H9 (cell line): ENCODE measurements at regions not wholly inside any gene's neighbourhood (a gene's known extent, or its start where the extent isn't known, plus 50 kb on each side); places are given as distances from the start of the nearest gene placed in this dataset.

Experiments
- DNase-seq: peaks from one replicate; pipeline ENCODE4 v3.0.0-alpha.2; 2017
- H2AFZ ChIP-seq: one replicate; pipeline ENCODE4 v1.6.1; 2013; ENCODE audit warnings: mild to moderate bottlenecking, low read length, control low read depth, moderate library complexity
- H2AK5ac ChIP-seq: 2 replicates; pipeline ENCODE4 v1.6.1; 2013; ENCODE audit warnings: low read length, control low read depth, mixed read lengths; ENCODE audit not compliant: insufficient read length
- H2BK120ac ChIP-seq: one replicate; pipeline ENCODE4 v1.6.1; 2013; ENCODE audit warnings: low read depth, mild to moderate bottlenecking, low read length, control low read depth, inconsistent platforms; ENCODE audit not compliant: poor library complexity, severe bottlenecking
- H2BK12ac ChIP-seq: 2 replicates; pipeline ENCODE4 v1.6.1; 2013; ENCODE audit warnings: low read length, control low read depth, mixed read lengths, low read depth; ENCODE audit not compliant: insufficient read length
- H2BK15ac ChIP-seq: 2 replicates; pipeline ENCODE4 v1.6.1; 2013; ENCODE audit warnings: low read depth, low read length, control low read depth
- H2BK20ac ChIP-seq: one replicate; pipeline ENCODE4 v1.6.1; 2013; ENCODE audit warnings: low read depth, mild to moderate bottlenecking, low read length, control low read depth, inconsistent platforms; ENCODE audit not compliant: poor library complexity, severe bottlenecking
- H2BK5ac ChIP-seq: 2 replicates; pipeline ENCODE4 v1.6.1; 2013; ENCODE audit warnings: low read length, control low read depth, mixed read lengths; ENCODE audit not compliant: insufficient read length
- H3K14ac ChIP-seq: 2 replicates; pipeline ENCODE4 v1.6.1; 2013; ENCODE audit warnings: low read length, control low read depth; ENCODE audit not compliant: insufficient read depth
- H3K18ac ChIP-seq: 2 replicates; pipeline ENCODE4 v1.6.1; 2013; ENCODE audit warnings: low read depth, mild to moderate bottlenecking, mixed read lengths, low read length, control low read depth; ENCODE audit not compliant: insufficient read length
- H3K23ac ChIP-seq: 2 replicates; pipeline ENCODE4 v1.6.1; 2013; ENCODE audit warnings: low read length, control low read depth, mixed read lengths, low read depth; ENCODE audit not compliant: insufficient read length
- H3K23me2 ChIP-seq: 2 replicates; pipeline ENCODE4 v1.6.1; 2013; ENCODE audit warnings: low read depth, mild to moderate bottlenecking, mixed read lengths, low read length, control low read depth; ENCODE audit not compliant: insufficient read length, poor library complexity, severe bottlenecking
- H3K27ac ChIP-seq: 2 replicates; pipeline ENCODE4 v1.5.1; 2013; ENCODE audit warnings: low read length, control low read depth, mixed read lengths, low read depth; ENCODE audit not compliant: insufficient read length
- H3K27me3 ChIP-seq: 2 replicates; pipeline ENCODE4 v1.6.1; 2013; ENCODE audit warnings: low read length, control low read depth, inconsistent platforms; ENCODE audit not compliant: insufficient read depth
- H3K4ac ChIP-seq: 2 replicates; pipeline ENCODE4 v1.6.1; 2013; ENCODE audit warnings: low read depth, mild to moderate bottlenecking, control low read depth, inconsistent platforms, low read length, moderate library complexity
- H3K4me1 ChIP-seq: 2 replicates; pipeline ENCODE4 v1.6.1; 2013; ENCODE audit warnings: low read length, control low read depth, inconsistent platforms; ENCODE audit not compliant: insufficient read depth
- H3K4me2 ChIP-seq: 2 replicates; pipeline ENCODE4 v1.6.1; 2013; ENCODE audit warnings: low read length, control low read depth, mixed read lengths; ENCODE audit not compliant: insufficient read length, insufficient read depth
- H3K56ac ChIP-seq: 2 replicates; pipeline ENCODE4 v1.6.1; 2013; ENCODE audit warnings: low read depth, mild to moderate bottlenecking, mixed read lengths, low read length, control low read depth; ENCODE audit not compliant: insufficient read length
- H3K79me1 ChIP-seq: 2 replicates; pipeline ENCODE4 v1.6.1; 2013; ENCODE audit warnings: low read depth, mild to moderate bottlenecking, moderate library complexity, low read length, control low read depth, inconsistent platforms; ENCODE audit not compliant: insufficient read depth, poor library complexity, severe bottlenecking
- H3K79me2 ChIP-seq: 2 replicates; pipeline ENCODE4 v1.6.1; 2013; ENCODE audit warnings: low read length, control low read depth, inconsistent platforms; ENCODE audit not compliant: insufficient read depth
- H3K9ac ChIP-seq: 2 replicates; pipeline ENCODE4 v1.6.1; 2013; ENCODE audit warnings: low read length, control low read depth, mixed read lengths; ENCODE audit not compliant: insufficient read length; ENCODE audit errors: extremely low read depth
- H3K9me3 ChIP-seq: one replicate; pipeline ENCODE4 v1.6.1; 2013; ENCODE audit warnings: low read depth, low read length, inconsistent platforms; ENCODE audit not compliant: control insufficient read depth
- H3T11ph ChIP-seq: one replicate; pipeline ENCODE4 v1.6.1; 2013; ENCODE audit warnings: mild to moderate bottlenecking, low read length, control low read depth, inconsistent platforms
- H4K20me1 ChIP-seq: one replicate; pipeline ENCODE4 v1.6.1; 2013; ENCODE audit not compliant: control insufficient read depth, insufficient read length, insufficient read depth
- H4K5ac ChIP-seq: 2 replicates; pipeline ENCODE4 v1.6.1; 2013; ENCODE audit warnings: low read depth, mild to moderate bottlenecking, mixed read lengths, low read length, control low read depth; ENCODE audit not compliant: insufficient read length
- H4K8ac ChIP-seq: replicated peaks from 2 replicates; pipeline ENCODE4 v1.6.1; 2013; ENCODE audit warnings: low read length, control low read depth, mixed read lengths, low read depth; ENCODE audit not compliant: insufficient read length
- H4K91ac ChIP-seq: 2 replicates; pipeline ENCODE4 v1.6.1; 2013; ENCODE audit warnings: low read depth, mild to moderate bottlenecking, moderate library complexity, mixed read lengths, low read length, control low read depth; ENCODE audit not compliant: insufficient read length
- H3K27ac Mint-ChIP-seq, 3 experiments: 2 replicates in 2 of 3; 3 replicates in 1 of 3; pipeline ENCODE4 v1.8.0; 2020 to 2021; ENCODE audit warnings: mixed read lengths in 3 of 3, mild to moderate bottlenecking in 1 of 3, moderate library complexity in 1 of 3
- H3K27me3 Mint-ChIP-seq: 2 replicates; pipeline ENCODE4 v1.8.0; 2021; ENCODE audit warnings: low read depth, mild to moderate bottlenecking, moderate library complexity, mixed read lengths
- H3K36me3 Mint-ChIP-seq, 3 experiments: 2 replicates in 2 of 3; 3 replicates in 1 of 3; pipeline ENCODE4 v1.8.0; 2020 to 2021; ENCODE audit warnings: low read depth in 3 of 3, mixed read lengths in 3 of 3; ENCODE audit not compliant: insufficient read depth in 1 of 3
- H3K4me1 Mint-ChIP-seq, 2 experiments: 2 replicates each; pipeline ENCODE4 v1.8.0; 2020; ENCODE audit warnings: mixed read lengths in 2 of 2
- H3K4me3 Mint-ChIP-seq, 2 experiments: 2 replicates in 1 of 2; 3 replicates in 1 of 2; pipeline ENCODE4 v1.8.0; 2020 to 2021; ENCODE audit warnings: mild to moderate bottlenecking in 2 of 2, mixed read lengths in 2 of 2, moderate library complexity in 1 of 2
- H3K9me3 Mint-ChIP-seq, 2 experiments: 2 replicates in 1 of 2; 3 replicates in 1 of 2; pipeline ENCODE4 v1.8.0; 2020; ENCODE audit warnings: mild to moderate bottlenecking in 2 of 2, mixed read lengths in 2 of 2, moderate library complexity in 1 of 2
- WGBS: extraction: QIAGEN DNeasy Blood & Tissue Kit; methylation state at CpG from one replicate; pipeline ENCODE4 v1.1.7; 2013; ENCODE audit warnings: missing lambda C conversion rate, low lambda C conversion rate, mixed read lengths; ENCODE audit not compliant: insufficient read length; ENCODE audit errors: extremely low coverage; 5-methylcytosine and 5-hydroxymethylcytosine counted together
- TF ChIP-seq, protein P1 (sequence below): fragments of 200-600 bp; sonication (generic); conservative IDR thresholded peaks from 3 replicates; pipeline ENCODE4 v1.8.0; 2021; ENCODE audit warnings: antibody characterized with exemption, mild to moderate bottlenecking

DNA sequence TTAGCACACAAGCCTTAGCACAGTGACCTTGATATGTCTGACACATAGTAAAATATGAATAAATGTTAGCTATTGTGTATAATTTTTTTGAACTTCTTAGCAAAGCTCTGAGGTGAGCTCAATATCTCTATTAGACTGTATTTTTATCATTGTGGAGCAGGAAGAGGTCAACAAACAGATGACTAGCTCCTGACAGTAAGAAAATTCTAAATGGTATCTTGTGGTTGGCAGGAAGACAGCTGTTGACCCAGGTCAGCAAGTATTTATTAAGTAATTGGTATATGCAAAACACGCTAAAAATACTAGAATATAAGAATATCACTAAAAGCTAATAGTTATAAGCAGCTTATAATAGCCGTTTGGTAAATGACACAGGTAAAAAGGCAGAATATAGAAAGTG is 77.5 kb upstream of the MARCKS start:
- H3K23me2 ChIP-seq = no peaks in the 10 kb centered on the region
- Mint-ChIP-seq H3K27ac (no peak overlapping the region), H3K9me3 (no peaks in the 10 kb centered on the region), H3K4me3 (no peak overlapping the region), H3K36me3 (no peaks in the 10 kb centered on the region), H3K27me3 (peaks cover 37% of the 10 kb centered on the region), H3K4me1 (peaks cover 27 to 31% of the 10 kb centered on the region in 2 experiments)
- H3K9ac ChIP-seq = no peak overlapping the region
- peaks cover 23% of the 10 kb centered on the region; the same call in 1 of the 2 replicates for H3K27me3 ChIP-seq
- no peak overlapping the region for H2BK15ac ChIP-seq
- H2BK120ac ChIP-seq = no peak overlapping the region
- H4K8ac ChIP-seq = no peak overlapping the region
- H3K14ac ChIP-seq = no peak overlapping the region
- H3K4me2 ChIP-seq = no peak overlapping the region
- H3T11ph ChIP-seq = no peak overlapping the region
- no peak overlapping the region for H2BK5ac ChIP-seq
- no peak overlapping the region for H2AK5ac ChIP-seq
- no peak overlapping the region for H3K27ac ChIP-seq
- H3K79me1 ChIP-seq = no peaks in the 10 kb centered on the region
- H3K23ac ChIP-seq = no peak overlapping the region
- H3K18ac ChIP-seq = no peak overlapping the region
- H3K56ac ChIP-seq = no peak overlapping the region
- DNase-seq = no peak
- no peak overlapping the region for H4K5ac ChIP-seq
- H2BK12ac ChIP-seq = no peak overlapping the region
- no peaks in the 10 kb centered on the region for H3K9me3 ChIP-seq
- H3K4ac ChIP-seq = no peak overlapping the region
- H4K91ac ChIP-seq = no peak overlapping the region
- TF ChIP-seq, protein P1, sequence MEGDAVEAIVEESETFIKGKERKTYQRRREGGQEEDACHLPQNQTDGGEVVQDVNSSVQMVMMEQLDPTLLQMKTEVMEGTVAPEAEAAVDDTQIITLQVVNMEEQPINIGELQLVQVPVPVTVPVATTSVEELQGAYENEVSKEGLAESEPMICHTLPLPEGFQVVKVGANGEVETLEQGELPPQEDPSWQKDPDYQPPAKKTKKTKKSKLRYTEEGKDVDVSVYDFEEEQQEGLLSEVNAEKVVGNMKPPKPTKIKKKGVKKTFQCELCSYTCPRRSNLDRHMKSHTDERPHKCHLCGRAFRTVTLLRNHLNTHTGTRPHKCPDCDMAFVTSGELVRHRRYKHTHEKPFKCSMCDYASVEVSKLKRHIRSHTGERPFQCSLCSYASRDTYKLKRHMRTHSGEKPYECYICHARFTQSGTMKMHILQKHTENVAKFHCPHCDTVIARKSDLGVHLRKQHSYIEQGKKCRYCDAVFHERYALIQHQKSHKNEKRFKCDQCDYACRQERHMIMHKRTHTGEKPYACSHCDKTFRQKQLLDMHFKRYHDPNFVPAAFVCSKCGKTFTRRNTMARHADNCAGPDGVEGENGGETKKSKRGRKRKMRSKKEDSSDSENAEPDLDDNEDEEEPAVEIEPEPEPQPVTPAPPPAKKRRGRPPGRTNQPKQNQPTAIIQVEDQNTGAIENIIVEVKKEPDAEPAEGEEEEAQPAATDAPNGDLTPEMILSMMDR = no peak
- no peak overlapping the region for H2AFZ ChIP-seq
- no CpG with 5 or more reads among the region's 2 CpGs for WGBS
- no peak overlapping the region for H2BK20ac ChIP-seq
- H3K79me2 ChIP-seq = no peaks in the 10 kb centered on the region
- H4K20me1 ChIP-seq = no peaks in the 10 kb centered on the region
- no peaks in the 10 kb centered on the region; the same call in 1 of the 2 replicates for H3K4me1 ChIP-seq
